GM18520 (cell line): ENCODE measurements at regions not wholly inside any gene's neighbourhood (a gene's known extent, or its start where the extent isn't known, plus 50 kb on each side); places are given as distances from the start of the nearest gene placed in this dataset.

Experiments
- ATAC-seq: cut with Tn5 transposase; IDR thresholded peaks from one replicate; pipeline ENCODE4 v1.9.1; 2021; ENCODE audit not compliant: unreplicated experiment

DNA sequence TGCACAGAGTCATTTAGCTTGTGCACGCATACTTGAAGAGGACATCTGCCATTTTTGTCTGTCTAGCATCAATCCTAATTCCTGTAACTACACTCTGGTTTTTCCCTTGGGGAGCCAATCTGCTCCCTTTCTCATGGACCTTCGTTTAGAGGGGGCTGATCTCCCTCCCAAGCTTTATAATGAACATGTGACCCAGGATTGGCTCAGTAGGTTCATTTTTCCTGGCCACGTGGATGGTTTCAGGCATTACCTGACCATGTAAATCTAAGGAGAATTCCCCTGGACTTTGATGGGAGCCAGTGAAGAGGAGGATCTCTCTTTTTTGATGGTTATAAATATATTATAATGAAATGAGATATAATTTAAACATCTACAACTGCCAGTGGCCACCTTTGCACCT is 56.8 kb upstream of the HS3ST2 start:
- no peak for ATAC-seq

DNA sequence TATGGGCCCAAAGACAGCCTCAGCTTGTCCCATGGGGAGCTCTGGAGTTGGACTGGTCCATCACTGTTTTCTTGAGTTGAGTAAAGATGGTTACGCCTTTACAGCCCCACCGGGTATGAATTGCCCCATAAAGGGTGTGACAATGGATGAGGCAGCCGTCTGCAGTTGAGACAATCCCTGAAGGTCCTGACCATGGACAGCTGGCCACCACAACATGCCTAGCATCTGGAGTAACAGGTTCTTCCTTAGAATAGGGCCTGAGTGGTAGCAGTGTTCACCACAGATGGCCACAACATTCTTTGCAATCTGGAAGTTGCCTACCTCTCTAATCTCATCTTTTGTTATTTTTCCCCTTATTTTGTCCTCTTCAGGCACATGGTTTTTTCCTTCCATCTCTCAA is 51.5 kb upstream of the HS3ST2 start:
- ATAC-seq = no peak

GRCh38 chr16:22763437-22764080 is 50.4 kb upstream of the HS3ST2 start:
- no peak for ATAC-seq
